Suppressor macrophage (primary cell): ENCODE measurements at regions not wholly inside any gene's neighbourhood (a gene's known extent, or its start where the extent isn't known, plus 50 kb on each side); places are given as distances from the start of the nearest gene placed in this dataset.
"Not testable (repeated sequence)": the region's sequence is repeated elsewhere in the genome, so short reads cannot be mapped to it uniquely, and the experiment has no call there.

Experiments used
- DNase-seq, 4 experiments: peaks; one replicate each; pipeline ENCODE4 v3.0.0-alpha.2; 2020 to 2022

DNA sequence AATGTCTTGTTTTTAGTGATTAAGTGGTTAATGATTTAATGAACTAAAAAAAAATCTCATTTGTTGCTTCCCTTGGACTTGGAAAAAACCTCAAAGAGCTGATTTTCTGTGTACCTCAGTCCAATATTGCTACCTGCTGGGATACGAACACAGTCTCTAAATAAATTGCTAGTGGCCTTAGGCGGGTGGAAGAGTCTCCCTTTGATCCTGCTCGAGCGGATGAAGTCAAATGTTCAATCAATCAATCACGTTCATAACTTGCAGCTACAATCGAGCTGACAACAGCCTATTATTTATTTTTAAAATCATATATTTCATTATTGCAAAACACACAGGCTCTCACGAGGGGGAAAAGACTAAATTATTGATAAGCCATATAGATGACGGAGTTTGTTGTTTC, 57.3 kb upstream of the HABP2 start:
- DNase-seq, result no peak

DNA sequence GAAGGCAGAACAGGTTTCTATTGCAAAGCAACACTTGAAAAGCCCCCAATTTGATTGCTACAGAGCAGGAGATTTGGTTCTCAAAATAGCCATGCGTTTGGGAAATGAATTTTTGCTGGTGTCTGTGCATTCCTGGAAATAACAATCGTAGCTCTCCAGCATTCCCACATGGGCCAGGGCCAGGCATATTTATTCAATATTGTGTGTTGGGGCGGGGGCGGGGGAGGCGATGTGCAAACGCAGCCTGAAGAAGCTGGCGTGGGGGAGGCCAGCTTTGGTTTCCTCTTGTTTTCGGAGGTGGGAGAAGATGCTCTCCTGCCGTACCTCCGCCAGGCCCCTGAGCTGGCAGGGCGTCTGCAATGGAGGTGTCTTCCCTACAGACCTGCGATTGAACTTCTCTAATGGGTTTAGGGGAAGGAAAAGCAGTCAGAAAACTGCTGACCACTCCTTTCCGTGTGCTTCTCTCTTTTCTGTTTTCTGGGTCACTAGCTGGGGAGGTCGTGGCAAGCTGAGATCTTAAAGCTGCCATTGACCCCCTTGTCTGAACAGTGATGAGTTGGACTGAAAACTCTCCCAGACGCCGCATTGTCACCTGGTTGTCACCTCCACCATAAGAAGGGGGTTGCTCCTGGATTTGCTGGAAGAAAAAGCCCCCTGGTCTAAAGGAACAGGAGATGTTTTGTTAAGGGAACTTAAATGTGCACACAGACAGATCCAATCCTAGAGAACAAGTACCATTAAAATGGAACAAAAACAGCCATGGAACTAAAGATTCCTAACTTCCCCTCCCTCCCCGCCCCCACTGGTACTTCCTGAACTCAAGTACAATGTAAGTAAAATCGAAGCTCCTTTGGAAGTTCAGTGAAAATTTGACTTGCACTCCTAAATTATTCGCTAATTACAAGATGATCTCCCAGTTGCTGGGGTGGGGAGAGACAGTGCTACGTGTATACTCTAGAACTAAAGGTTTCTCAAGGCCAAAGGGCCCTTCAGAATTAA, 56.4 kb upstream of the HABP2 start:
- DNase-seq, result peak; percentile 21 to 56 (median 40)

DNA sequence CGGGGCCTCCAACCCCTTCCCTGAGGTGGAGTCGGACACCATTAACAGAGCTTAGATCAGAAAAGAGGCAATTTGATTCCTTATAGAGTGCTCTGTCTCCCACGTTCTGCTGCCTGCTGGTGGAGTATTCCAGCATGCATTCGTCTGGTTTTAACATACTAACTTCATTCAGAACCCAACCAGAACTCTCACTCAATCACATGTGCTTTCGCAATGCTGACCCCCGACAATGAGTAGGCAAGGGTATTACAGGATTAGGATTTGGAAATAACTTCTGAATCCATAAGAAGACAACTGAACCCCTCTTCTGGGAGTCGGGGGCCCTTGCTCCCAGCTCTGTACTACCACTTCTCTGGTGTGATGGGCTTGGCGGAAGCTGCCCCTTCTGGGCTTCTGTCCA, 55.7 kb upstream of the HABP2 start:
- DNase-seq, result peak in 1 of 4 experiments; percentile 30

DNA sequence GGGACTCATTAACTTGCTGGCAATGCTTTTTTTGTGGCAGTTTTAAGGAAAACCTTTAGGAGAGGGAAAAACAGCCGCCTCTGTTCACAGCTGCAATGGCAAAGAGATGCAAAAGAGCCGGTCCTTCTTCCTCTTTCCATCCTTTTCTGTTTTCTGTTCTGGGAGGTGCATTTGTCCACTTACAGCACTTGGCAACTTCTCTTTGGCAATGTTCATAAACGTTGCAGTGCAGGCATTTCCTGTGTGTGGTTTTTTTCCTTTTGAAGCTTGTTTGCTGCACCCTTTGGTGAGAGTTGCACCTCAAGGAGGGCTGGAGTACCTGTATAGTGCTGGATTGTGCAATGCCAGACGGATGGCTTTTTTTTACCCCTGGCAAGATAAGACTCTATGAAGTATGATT, 53.9 kb upstream of the HABP2 start:
- DNase-seq, result peak; percentile 27 to 60 (median 39)

DNA sequence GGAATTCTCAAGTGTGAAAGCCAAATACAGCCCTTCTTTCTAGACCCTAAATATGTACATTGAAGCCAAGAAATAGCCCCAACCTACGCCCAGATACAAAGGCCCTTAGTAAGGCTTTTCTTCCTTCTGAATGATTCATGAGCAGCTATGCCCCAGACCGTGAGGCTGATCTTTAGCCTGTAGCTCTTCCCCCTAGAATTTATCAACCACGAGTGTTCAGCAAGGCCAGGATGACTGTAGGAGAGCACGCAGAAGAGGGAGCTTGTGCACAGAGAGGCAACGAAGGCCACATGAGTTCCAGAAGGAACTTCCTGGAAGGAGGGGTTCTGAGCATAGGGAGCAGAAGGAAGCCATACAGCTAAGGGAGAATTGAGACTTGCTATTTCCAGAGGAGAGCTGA, 53.0 kb upstream of the HABP2 start:
- DNase-seq, result peak; percentile 24 to 63 (median 40)

DNA sequence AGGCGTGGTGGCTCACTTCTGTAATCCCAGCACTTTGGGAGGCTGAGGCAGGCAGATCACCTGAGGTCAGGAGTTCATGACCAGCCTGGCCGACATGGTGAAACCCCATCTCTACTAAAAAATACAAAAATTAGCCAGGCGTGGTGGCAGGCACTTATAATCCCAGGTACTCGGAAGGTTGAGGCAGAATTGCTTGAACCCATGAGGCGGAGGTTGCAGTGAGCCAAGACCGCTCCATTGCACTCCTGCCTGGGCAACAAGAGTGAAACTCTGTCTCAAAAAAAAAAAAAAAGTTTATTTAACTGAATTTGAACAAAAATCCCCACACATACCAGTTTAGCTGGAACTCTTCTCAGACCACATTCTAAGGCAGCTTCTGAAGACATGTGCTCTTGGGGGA, 51.8 kb upstream of the HABP2 start:
- DNase-seq, result not testable (repeated sequence)
